ENCODE measurements at regions not wholly inside any gene's neighbourhood (a gene's known extent, or its start where the extent isn't known, plus 50 kb on each side); places are given as distances from the start of the nearest gene placed in this dataset.

GRCh38 chr18:40040574-40040973 lies 1914.5 kb upstream of the PIK3C3 start:
- TF ChIP-seq CTCF (IDR thresholded peaks at IDR 0.05) (no peak), EZH2 (IDR thresholded peaks at IDR 0.05) (no peak), EZH2phosphoT487 (IDR thresholded peaks at IDR 0.05) (no peak)
